ENCODE measurements at regions not wholly inside any gene's neighbourhood (a gene's known extent, or its start where the extent isn't known, plus 50 kb on each side); places are given as distances from the start of the nearest gene placed in this dataset.

GRCh38 chr9:11206925-11207324, 594.1 kb upstream of the PTPRD start:
- no peak for TF ChIP-seq CTCF (IDR thresholded peaks at IDR 0.05; ENCODE audit: insufficient read depth, low read depth, low read length)
- no peaks in the 10 kb centered on the region for H3K36me3 ChIP-seq (ENCODE audit: control insufficient read depth, insufficient read depth, low read length)
- ChIA-PET CTCF (no interaction called here), POLR2A (no interaction called here)
- H3K4me3 ChIP-seq (ENCODE audit: low read depth, low read length): no peak overlapping the region
- no peak for DNase-seq (ENCODE audit: low read depth)
- H3K27me3 ChIP-seq (ENCODE audit: control insufficient read depth, insufficient read depth, low read length): no peaks in the 10 kb centered on the region

GRCh38 chr9:11233696-11234095, 620.9 kb upstream of the PTPRD start:
- H3K36me3 ChIP-seq (ENCODE audit: control insufficient read depth, insufficient read depth, low read length): no peaks in the 10 kb centered on the region
- no peak for DNase-seq (ENCODE audit: low read depth)
- no peaks in the 10 kb centered on the region for H3K27me3 ChIP-seq (ENCODE audit: control insufficient read depth, insufficient read depth, low read length)
- no peak for TF ChIP-seq CTCF (IDR thresholded peaks at IDR 0.05; ENCODE audit: insufficient read depth, low read depth, low read length)
- CTCF ChIA-PET: no interaction called here
- no peak overlapping the region for H3K4me3 ChIP-seq (ENCODE audit: low read depth, low read length)
- POLR2A ChIA-PET: no interaction called here

GRCh38 chr9:11235061-11235460, 622.3 kb upstream of the PTPRD start:
- no peak for DNase-seq (ENCODE audit: low read depth)
- H3K4me3 ChIP-seq (ENCODE audit: low read depth, low read length): no peak overlapping the region
- POLR2A ChIA-PET: no interaction called here
- H3K27me3 ChIP-seq (ENCODE audit: control insufficient read depth, insufficient read depth, low read length): no peaks in the 10 kb centered on the region
- no peaks in the 10 kb centered on the region for H3K36me3 ChIP-seq (ENCODE audit: control insufficient read depth, insufficient read depth, low read length)
- no peak for TF ChIP-seq CTCF (IDR thresholded peaks at IDR 0.05; ENCODE audit: insufficient read depth, low read depth, low read length)
- CTCF ChIA-PET: no interaction called here

GRCh38 chr9:11241779-11242178, 629.0 kb upstream of the PTPRD start:
- TF ChIP-seq CTCF (IDR thresholded peaks at IDR 0.05; ENCODE audit: insufficient read depth, low read depth, low read length): no peak
- Histone ChIP-seq H3K4me3 (ENCODE audit: low read depth, low read length) (no peak overlapping the region), H3K27me3 (ENCODE audit: control insufficient read depth, insufficient read depth, low read length) (no peaks in the 10 kb centered on the region), H3K36me3 (ENCODE audit: control insufficient read depth, insufficient read depth, low read length) (no peaks in the 10 kb centered on the region)
- ChIA-PET CTCF (no interaction called here), POLR2A (no interaction called here)
- DNase-seq (ENCODE audit: low read depth): no peak

- H3K36me3 ChIP-seq (ENCODE audit: control insufficient read depth, insufficient read depth, low read length): no peaks in the 10 kb centered on the region
- no peak for DNase-seq (ENCODE audit: low read depth)
- H3K27me3 ChIP-seq (ENCODE audit: control insufficient read depth, insufficient read depth, low read length): no peaks in the 10 kb centered on the region
- ChIA-PET CTCF (no interaction called here), POLR2A (no interaction called here)
- TF ChIP-seq CTCF (IDR thresholded peaks at IDR 0.05; ENCODE audit: insufficient read depth, low read depth, low read length): no peak
- no peak overlapping the region for H3K4me3 ChIP-seq (ENCODE audit: low read depth, low read length)
These were observed 645.2 kb upstream of the PTPRD start for GRCh38 chr9:11257992-11258391.
